NCI-H526 (cell line): ENCODE measurements at regions not wholly inside any gene's neighbourhood (a gene's known extent, or its start where the extent isn't known, plus 50 kb on each side); places are given as distances from the start of the nearest gene placed in this dataset.
"Not testable (repeated sequence)": the region's sequence is repeated elsewhere in the genome, so short reads cannot be mapped to it uniquely, and the experiment has no call there.

Source experiments
- DNase-seq, 2 experiments: peaks; one replicate each; lab custom pipeline; 2025; lab: John Stamatoyannopoulos, UW

DNA sequence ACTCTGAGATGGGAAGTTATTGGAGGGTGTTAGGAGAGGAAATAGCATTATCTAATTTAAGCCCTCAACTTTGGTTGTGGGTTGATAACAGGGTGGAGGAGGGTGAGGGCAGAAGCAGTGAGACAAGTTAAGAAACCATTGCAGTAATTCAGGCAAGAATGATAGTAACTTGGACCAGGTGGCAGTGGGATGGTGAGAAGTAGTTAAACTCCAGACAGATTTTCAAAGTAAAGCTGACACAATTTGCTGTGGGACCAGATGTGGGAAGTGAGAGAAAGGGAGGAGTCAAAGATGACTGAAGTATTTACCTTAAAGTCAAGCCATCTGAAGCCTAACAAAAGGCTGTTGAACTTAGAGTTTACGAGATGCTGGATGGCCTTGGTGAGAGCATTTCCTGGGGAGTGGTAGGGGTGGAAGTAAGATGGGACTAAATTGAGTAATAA lies 163.2 kb upstream of the KLF7 start:
- DNase-seq: no peak

DNA sequence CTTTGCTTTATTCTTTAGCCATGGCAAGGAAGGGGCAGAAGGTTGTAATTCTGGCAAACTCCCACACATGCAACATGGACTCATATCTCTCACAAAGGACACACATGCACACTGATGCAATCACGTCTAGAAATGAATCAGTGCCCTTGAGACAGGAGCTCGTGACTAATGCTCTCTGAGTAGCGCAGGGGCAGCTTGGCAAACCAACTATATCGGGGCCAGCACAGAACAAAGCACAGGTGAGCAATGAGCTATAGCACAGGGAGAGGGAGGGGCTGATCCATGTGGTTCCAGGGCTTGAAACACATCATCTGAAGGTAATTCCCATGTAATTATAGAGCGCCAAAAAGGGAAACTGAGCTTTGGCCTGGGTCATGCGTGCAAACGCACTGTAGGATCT lies 165.2 kb upstream of the KLF7 start:
- no peak for DNase-seq

DNA sequence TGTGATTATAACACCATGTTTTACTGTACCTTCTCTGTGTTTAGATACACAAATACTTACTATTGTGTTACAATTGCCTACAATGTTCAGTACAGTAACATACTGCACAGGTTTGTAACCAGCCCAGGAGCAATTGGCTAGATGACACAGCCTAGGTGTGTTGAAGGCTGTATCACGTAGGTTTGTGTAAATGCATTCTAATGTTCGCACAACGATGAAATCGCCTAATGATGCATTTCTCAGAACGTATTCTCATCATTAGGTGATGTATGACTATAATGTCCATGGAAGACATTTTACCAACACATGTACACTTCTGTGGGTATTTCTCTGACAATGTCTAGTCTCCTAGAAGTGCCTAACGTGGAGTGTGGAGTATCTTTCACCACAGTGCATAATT lies 165.9 kb upstream of the KLF7 start:
- no peak for DNase-seq

DNA sequence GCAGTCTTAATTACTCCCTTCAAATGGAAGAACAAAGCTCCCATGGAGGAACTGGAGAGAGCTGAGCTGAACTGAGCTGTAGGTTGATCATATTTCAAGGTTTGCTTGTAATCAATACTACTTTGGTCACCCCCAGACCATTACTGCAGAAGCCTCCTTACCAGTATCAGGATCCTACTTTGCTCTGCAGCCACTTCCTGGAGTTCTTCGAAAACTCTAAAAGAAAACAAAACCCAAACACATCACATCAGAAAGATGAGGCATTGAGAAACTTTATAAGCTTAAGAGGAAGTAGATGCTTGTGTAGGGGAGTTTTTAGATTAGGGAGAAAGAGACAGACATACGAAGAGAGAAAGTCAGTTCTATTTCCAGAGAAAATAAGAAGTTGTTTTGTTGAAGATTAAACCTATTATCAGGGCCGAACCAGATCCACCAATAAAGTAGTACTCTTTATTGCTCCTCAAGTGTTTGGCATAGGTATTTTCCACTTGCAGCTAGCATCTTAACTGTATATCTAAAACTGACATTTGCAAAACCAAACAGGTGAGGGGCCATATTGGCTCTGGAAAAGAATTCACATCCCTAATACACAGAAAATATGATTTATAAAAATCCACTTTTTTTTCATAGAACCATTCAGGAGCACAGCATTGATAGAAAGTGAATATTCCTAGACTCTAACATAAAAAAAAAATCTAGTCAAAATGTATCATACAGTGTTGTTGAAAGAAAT lies 166.9 kb upstream of the KLF7 start:
- DNase-seq: no peak

DNA sequence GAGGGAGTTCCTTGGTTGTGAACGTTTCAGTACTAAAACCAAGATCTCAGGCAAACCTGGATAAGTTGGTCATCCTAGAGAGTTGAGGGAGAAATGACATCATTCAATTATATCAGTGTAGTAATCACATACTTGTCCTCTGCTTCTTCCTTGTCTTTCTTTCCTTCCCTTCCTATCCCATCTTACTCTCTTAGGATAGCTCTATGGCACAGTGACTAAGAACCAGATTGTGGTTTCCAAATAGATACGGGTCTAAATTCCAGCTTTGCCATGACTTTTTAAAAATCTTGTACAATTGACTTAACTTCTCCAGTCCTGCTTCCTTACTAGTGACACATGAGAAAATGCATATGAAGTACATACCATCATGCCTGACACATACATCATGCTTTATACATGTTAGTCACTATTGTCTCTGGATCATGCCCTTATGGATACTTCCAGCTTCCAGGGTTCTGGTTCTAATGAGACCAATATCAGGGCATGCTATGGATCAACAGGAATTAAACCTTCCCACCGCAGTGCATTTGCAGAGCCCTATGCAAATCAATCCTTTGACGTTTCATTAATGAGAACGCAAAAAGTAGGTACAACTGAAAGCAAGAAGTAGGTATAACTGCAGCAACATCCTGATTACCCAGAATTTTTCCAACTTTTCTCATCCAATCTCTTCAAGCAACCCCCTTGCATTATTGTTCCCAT lies 168.0 kb upstream of the KLF7 start:
- DNase-seq: no peak

DNA sequence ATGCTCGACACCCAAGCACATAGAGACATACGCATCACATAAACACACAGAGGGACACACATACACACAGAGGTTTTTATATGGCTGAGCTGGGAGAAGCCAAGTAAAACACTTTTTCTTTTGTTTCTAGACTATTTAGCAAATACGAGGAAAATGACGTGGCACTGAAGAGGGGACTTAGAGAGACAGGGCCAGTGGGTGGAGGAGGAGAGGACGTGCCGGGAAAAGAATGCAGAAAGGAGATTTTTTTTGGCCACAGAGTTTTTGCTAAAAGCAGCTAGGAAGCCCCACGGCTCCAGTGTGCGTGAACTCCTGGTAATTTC lies 168.5 kb upstream of the KLF7 start:
- no peak for DNase-seq

DNA sequence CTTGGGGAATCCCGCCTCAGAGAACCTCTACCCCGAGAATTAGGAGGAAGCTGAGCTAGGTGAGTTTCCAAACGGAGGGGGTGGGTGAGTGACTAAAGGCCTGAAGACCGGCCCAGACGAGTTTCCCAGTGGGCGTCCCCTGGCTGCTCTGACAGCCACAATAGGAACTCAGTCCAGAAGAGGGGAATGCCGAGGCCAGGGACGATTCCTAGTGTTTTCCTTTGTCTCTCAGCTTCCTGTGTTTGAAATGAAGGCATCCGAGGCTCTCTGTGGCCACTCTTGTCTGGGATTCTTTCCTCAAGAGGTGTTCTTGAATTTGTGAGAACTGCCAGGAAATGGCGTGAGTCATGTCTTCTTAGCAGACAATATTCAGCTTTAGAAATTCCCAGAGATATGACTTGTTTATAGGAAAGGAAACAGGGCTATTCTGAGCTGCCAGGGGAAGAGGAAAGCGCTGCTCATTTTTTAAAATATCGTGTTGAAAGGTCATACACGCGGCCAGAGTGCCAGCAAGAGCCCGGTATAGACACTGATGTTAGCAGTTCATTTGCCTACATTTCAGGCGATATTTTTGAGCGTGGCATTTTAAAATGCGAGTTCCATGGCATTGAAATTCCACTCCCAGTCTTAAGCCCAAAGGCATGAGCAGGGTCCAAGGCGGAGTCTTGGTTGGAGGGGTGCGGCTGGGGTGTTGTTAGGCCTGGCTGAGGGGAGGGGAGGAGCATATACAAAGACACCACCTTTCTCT lies 169.1 kb upstream of the KLF7 start:
- DNase-seq: no peak

DNA sequence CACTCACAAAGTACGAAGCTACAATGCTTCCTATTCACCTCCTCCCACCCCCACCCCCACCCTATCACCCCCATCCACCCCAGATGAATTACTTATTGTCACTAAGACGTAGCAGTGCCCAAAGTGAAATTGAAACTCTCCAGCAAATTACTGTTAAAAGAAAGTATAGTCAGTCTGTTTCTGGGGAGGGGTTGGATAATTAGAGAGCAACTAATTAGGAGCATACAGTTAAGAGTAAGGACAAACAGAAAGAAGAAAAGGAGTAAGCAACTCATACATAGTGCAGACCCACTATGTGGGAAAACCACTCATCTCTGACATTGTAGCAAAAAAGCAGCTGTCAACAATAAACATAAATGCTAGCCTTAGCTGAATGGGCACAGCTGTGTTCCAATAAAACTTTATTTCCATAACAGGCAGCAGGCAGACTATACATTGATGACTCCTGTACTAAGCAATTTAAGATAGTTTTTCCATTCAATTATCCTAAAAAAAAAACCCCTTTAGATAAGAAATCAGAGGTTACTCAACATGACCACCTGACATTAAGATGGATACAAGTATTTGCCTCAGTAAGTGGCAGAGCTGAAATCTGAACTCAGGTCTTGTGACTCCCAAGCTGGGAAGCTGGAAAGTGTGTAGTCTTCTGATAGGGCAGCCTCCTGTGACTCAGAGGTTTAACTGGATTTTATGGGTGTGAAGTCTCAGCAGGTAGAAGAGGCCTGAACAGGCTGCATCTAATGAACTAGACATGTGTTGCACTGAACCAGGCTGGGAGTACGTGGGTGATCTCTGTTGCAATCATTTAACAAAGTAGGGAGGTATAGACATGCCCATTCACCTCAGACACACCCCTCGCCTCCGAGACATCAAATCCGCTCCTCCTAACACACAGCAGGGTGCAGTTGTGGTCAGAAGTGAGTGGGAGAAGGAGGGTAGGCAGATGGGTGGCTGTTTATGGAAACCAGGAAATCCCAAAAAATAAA lies 171.8 kb upstream of the KLF7 start:
- DNase-seq: no peak

DNA sequence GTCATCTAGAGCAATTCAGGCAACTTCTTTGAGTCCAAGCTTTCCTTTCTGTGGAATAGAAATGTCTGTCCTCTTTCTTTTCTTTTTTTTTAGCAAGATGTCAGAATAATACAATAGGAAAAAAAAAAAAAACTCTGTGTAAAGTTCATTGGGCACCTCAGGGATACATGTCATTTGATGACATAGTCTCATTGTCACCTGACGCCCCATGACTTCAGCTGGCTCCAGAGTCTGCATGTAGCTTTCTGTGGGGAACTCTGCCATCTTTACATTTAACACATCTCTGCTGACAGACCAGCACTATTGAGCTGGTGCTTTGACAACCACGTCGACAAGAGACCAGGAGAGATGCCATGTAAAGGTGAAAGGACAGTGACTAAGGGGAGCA lies 172.5 kb upstream of the KLF7 start:
- no peak for DNase-seq

DNA sequence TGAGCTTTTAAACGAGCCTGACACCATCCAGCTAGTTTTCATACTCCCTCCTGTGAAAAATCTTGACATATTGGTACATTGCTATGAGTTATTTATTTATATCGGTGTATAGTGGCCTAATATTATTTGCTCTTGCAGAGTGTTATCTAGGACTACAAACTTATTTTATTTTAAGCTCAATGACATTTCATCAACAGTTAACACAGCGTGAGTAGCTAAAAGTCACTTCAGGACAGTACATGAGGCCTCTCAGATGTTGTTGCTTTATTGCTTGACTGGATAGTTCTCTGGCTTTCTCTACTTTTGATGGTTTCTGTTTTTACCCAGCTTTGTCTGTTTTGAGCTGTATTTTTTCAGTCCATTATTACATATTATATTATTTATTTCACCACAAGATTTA lies 172.9 kb upstream of the KLF7 start:
- no peak for DNase-seq

DNA sequence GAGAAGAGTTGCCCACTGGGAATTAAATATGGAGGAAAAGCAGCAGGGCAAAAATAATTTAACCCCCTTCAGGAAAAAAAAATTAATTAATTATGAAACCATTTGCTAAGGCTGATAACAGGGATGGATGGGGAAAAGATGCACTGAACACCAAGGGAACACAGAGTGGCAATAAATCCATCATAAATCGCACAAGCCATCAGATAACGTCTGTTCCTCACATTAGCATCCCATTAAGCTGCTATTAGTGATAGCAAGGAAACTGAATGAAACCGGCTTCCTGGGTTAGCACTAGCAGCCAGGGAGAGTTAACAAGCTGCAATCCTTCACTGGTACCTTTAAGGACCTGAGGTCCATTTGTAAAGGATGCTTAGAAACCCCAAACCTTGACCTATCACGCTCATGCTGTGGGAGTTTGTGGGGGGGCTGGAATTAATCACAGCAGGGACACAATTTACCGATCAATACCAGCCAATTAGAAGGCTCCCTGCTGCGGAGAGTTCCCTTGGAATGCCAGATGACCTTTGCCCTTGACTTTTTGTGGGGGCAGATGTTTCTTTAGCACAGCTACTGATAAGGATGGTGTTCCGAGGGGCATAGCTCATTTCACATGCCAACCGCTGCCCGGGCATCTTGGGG lies 175.5 kb upstream of the KLF7 start:
- DNase-seq: no peak

DNA sequence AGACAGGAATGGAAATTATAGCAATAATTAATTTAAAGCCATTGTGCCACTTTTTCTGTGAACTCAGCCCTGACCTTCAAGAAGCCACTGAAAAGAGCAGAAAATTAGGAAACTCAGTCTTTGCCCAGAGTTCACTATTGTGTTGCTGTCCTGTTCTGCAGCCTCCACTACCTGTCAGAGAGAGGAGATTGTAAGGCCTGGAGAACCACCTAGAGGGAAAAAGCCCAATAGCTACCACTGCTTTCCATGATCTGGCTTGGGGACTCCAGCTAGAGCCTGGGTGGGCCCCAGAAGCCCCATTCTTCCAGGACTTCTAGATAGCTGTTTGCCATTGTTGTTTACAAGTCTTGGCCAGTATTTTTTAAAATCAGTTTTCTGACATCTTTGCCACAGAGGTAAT lies 176.1 kb upstream of the KLF7 start:
- DNase-seq: peak in 1 of 2 experiments; percentile 37

DNA sequence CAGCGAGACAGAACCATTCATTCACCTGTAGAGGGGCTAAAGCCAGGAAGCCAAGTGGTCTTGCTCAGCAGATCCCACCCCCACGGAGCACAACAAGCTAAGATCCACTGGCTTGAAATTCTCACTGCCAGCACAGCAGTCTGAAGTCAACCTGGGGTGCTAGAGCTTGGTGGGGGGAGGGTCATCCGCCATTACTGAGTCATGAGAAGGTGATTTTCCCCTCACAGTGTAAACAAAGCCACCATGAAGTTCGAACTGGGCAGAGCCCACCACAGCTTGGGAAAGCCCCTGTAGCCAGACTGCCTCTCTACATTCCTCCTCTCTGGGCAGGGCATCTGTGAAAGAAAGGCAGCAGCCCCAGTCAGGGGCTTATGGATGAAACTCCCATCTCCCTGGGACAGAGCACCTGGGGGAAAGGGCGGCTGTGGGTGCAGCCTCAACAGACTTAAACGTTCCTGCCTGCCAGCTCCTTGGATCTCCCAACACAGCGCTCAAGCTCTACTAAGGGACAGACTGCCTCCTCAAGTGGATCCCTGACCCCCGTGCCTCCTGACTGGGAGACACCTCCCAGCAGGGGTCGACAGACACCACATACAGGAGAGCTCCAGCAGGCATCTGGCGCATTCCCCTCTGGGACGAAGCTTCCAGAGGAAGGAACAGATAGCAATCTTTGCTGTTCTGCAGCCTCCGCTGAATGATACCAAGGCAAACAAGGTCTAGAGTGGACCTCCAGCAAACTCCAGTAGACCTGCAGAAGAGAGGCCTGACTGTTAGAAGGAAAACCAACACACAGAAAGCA lies 179.0 kb upstream of the KLF7 start:
- DNase-seq: not testable (repeated sequence)

DNA sequence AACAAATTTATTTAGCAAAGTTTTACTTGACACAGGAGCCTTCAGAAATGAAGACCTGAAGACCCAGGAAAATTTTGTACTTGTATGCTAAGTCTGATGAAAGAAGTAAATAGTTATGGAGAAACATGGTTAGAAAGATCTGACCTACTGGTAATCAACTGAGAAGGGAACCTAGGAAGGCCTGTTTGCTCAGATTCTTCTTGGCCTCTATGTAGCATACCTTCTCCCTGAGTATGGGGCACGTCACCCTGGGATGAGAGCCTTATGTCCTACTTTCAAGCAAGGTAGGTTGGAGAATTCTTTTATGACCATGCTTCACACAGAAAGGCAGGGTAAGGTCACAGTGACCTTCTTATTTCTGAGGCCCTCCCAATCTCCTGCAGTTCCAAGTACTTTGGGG lies 178.6 kb upstream of the CREB1 start:
- no peak for DNase-seq

DNA sequence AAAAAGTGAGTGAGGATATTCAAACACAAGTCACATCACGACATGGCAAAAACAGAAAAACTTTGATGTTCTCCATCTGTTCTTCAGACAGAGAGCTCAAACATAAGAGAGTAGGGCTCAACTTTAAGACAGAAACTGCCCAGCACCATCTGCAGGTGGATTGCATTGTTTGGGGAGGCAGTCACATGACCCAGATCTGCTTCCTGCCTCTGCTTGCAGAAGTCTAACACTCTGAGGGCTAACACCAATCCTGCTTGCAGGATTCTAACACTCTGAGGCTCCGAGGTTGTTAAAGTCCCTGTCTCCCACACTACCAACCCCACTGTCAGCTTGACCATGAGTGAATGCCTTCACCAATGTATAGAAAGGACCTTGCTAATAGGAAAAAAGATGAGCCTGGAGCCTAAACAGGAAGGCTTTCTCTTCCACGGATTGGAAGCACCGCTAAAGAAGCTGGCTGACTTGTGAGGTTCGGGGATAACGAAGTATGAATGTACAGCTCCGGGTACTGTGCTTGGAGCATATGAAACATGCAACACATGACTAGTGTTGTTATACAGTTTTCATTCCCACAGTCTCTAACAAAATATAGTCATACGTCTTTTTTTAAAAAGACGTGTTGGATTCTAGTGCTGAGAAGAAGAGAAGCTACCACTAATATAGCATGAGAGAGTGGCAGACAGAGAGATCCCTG lies 176.6 kb upstream of the CREB1 start:
- peak in 1 of 2 experiments; percentile 38 for DNase-seq

DNA sequence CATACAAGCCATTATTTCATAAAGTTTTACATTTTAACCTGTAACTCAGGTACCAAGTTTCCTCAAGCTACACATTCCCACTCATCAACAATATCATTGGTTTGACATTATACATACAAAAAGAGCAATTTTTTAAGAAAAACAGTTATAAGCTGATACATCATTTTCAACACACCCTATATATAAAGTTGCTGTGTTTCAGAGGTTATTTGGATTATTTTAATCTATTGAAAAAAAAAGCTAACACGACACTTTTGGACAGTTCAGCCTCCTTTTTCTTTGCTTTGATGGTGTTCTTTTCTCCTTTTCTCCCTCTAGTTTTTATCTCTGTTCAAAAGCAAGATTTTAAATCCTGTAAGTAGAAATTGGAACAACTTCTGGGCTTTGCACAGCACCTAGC lies 175.9 kb upstream of the CREB1 start:
- no peak for DNase-seq

DNA sequence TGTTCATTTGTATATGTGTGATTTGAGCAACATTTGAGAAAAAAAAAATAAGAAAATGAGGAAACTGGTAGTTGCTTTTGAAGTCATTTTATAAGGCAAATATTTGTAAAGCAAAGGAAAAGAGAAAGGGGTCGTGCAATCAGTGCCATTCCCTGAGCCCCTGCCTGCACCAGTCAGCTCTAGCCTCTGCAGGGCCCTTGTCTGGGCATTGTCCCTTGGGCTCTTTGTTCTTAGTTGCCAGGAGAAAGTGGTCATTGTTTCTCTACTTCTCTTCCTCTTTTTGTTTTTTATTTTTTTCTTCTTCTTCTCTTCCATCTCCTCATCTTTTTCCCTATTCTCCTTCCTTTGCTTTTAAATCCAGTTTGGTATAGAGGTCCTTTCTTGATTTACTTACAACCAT lies 175.3 kb upstream of the CREB1 start:
- DNase-seq: no peak

DNA sequence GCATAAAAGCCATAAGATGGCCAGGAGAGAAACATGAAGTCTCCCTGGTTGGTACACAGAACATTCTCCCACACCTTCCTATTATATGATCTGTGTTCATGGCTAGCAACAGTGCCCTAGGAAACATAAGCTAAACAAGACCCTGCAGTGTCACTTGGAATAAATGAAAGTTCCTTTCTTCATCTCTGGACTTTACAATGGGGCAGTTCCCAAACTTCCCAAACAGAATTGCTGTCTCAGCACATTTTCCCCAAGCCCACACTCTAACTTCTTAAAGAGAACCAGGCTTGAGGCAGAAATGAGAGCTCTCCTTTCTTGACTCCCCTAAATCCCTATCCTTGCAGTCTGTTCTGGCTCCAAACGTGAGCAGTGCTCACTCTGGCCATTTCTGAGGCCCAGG lies 173.2 kb upstream of the CREB1 start:
- DNase-seq: no peak

DNA sequence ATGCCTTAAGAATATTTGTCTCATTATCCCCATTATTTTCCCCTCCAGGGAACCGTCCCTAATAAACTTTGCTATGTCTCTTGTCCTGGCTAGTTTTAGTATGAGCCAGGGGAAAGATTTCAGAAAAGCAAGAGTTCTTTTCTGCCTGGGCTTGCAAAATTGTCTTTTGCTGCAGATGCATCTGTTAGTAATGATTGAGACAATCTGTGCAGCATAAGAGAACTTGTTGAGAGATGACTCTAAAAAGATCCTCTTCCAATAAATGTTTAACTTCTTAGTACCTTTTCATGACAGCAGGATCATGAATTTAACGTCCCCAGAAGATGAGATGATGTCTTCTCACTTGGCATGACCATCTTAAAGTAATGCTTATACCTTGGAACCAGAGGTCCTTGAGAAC lies 172.5 kb upstream of the CREB1 start:
- no peak for DNase-seq

DNA sequence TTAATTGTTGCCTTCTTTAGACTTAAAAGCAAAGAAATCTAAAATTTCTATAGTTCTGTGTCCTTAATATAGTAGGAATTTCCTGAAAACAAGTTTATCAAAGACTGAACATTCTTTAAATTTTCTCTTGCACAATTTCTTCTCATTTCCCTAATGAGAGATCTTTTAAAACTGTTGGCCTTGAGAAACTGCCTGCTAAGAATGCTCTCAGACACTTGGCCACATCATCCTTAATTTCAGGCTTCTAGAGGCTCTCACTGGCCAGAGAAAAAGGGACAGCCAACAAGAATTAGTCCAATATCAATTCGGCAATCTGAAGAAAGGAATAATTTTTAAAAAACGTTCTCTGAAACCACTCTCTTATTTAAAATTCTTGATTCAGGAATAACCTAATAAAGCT lies 167.0 kb upstream of the CREB1 start:
- no peak for DNase-seq
